DMS 273 (cell line): ENCODE measurements at regions not wholly inside any gene's neighbourhood (a gene's known extent, or its start where the extent isn't known, plus 50 kb on each side); places are given as distances from the start of the nearest gene placed in this dataset.
A peak's percentile ranks its signal among the peaks of the same experiment; 100 is the strongest.

ENCODE experiments used
- DNase-seq: peaks from one replicate; lab custom pipeline; 2025; ENCODE audit not compliant: unreplicated experiment; lab: John Stamatoyannopoulos, UW

GRCh38 chr6:18667612-18668011 is 280.5 kb downstream of the RNF144B start:
- DNase-seq = no peak

- no peak for DNase-seq
These were observed 281.8 kb downstream of the RNF144B start for GRCh38 chr6:18668994-18669393.

- no peak for DNase-seq
These were observed 285.7 kb downstream of the RNF144B start for GRCh38 chr6:18672852-18673251.

GRCh38 chr6:18674346-18674745 is 287.2 kb downstream of the RNF144B start:
- no peak for DNase-seq

GRCh38 chr6:18675881-18676280 is 288.7 kb downstream of the RNF144B start:
- DNase-seq = peak; percentile 58

GRCh38 chr6:18676548-18676947 is 289.4 kb downstream of the RNF144B start:
- DNase-seq = peak; percentile 15

GRCh38 chr6:18680842-18681241 is 293.7 kb downstream of the RNF144B start:
- DNase-seq = peak; percentile 8

GRCh38 chr6:18681832-18682503 is 294.8 kb downstream of the RNF144B start:
- DNase-seq = no peak

- no peak for DNase-seq
These were observed 297.2 kb downstream of the RNF144B start for GRCh38 chr6:18684343-18684742.

- no peak for DNase-seq
These were observed 306.0 kb downstream of the RNF144B start for GRCh38 chr6:18692929-18693685.

- DNase-seq = no peak
These were observed 306.7 kb downstream of the RNF144B start for GRCh38 chr6:18693881-18694280.

GRCh38 chr6:18703546-18703945 is 316.4 kb downstream of the RNF144B start:
- no peak for DNase-seq

GRCh38 chr6:18707714-18708439 is 320.7 kb downstream of the RNF144B start:
- DNase-seq = no peak

GRCh38 chr6:18712595-18712994 is 325.4 kb downstream of the RNF144B start:
- DNase-seq = no peak

- no peak for DNase-seq
These were observed 332.9 kb downstream of the RNF144B start for GRCh38 chr6:18720075-18720474.

GRCh38 chr6:18724056-18724455 is 336.9 kb downstream of the RNF144B start:
- no peak for DNase-seq

GRCh38 chr6:18725449-18725848 is 338.3 kb downstream of the RNF144B start:
- no peak for DNase-seq

- no peak for DNase-seq
These were observed 346.9 kb downstream of the RNF144B start for GRCh38 chr6:18733921-18734550.

GRCh38 chr6:18741741-18742140 is 354.6 kb downstream of the RNF144B start:
- no peak for DNase-seq

GRCh38 chr6:18742406-18742805 is 355.3 kb downstream of the RNF144B start:
- no peak for DNase-seq

GRCh38 chr6:18746727-18747126 is 359.6 kb downstream of the RNF144B start:
- DNase-seq = no peak
